Lower leg skin (tissue), 3 donors: ENCODE measurements at regions not wholly inside any gene's neighbourhood (a gene's known extent, or its start where the extent isn't known, plus 50 kb on each side); places are given as distances from the start of the nearest gene placed in this dataset.

Source experiments
- POLR2A ChIP-seq, 2 donors: fragments of 450-650 bp; IDR thresholded peaks; one replicate each; pipeline ENCODE4 v1.6.1; 2016 to 2017; ENCODE audit warnings: antibody characterized with exemption in 2 of 2, mild to moderate bottlenecking in 1 of 2, moderate library complexity in 1 of 2
- TF ChIP-seq, protein P1 (sequence below), 3 donors: fragments of 450-650 bp; IDR thresholded peaks; one replicate each; pipeline ENCODE4 v1.5.1; 2016; ENCODE audit warnings: antibody characterized with exemption in 3 of 3, mild to moderate bottlenecking in 3 of 3, moderate library complexity in 2 of 3

DNA sequence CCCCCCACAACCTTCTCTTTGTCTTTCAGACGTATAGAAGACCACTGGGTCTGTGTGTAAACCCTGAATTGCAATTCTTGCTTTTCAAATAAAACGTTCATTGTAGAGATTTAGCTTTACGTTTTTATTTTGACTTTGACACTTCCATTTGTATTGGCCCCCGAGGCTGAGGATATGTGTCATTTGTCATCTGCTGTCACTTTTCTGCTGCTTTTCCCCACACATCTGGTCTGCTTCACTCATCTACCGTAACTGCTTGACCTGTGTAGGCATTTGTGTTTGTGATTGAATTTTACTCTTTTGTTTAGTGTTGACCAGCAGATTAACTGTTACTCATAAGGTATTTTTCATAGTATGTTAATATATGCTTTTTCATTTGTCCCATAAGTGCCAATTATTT is 157.2 kb upstream of the SYT10 start:
- TF ChIP-seq, protein P1, sequence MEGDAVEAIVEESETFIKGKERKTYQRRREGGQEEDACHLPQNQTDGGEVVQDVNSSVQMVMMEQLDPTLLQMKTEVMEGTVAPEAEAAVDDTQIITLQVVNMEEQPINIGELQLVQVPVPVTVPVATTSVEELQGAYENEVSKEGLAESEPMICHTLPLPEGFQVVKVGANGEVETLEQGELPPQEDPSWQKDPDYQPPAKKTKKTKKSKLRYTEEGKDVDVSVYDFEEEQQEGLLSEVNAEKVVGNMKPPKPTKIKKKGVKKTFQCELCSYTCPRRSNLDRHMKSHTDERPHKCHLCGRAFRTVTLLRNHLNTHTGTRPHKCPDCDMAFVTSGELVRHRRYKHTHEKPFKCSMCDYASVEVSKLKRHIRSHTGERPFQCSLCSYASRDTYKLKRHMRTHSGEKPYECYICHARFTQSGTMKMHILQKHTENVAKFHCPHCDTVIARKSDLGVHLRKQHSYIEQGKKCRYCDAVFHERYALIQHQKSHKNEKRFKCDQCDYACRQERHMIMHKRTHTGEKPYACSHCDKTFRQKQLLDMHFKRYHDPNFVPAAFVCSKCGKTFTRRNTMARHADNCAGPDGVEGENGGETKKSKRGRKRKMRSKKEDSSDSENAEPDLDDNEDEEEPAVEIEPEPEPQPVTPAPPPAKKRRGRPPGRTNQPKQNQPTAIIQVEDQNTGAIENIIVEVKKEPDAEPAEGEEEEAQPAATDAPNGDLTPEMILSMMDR (IDR thresholded peaks at IDR 0.05) = no peak
- no peak for TF ChIP-seq POLR2A (IDR thresholded peaks at IDR 0.05)
